ENCODE measurements at regions not wholly inside any gene's neighbourhood (a gene's known extent, or its start where the extent isn't known, plus 50 kb on each side); places are given as distances from the start of the nearest gene placed in this dataset.

DNA sequence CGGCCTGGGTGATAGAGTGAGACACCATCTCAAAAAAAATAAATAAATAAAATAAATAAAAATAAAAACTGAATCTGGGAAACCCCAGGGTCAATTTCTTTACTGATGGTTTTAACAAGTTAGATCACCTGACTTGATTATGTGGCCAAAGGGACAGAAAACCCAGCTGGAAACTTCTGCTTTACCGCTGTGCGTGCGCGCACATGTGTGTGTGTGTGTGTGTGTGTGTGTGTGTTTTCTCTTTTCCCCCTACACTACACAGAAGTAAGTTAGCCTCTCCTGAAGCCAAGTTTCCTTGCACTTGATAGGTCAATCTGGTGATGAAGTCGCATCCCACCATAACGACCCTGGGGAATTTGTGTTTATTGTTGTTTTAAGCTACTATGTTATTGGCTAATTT, 105.3 kb upstream of the AMN1 start (continued):
- TF ChIP-seq CBX8 (IDR thresholded peaks at IDR 0.05; ENCODE audit: borderline replicate concordance, low read depth, low read length) (no peak), ASH2L (IDR thresholded peaks at IDR 0.05; ENCODE audit: low read length) (no peak), POU5F1 (IDR thresholded peaks at IDR 0.05; ENCODE audit: low read depth, low read length) (no peak), RBBP5 (IDR thresholded peaks at IDR 0.05; ENCODE audit: borderline replicate concordance, low read depth, low read length) (no peak)

All from H1 (cell line).